ENCODE measurements at regions not wholly inside any gene's neighbourhood (a gene's known extent, or its start where the extent isn't known, plus 50 kb on each side); places are given as distances from the start of the nearest gene placed in this dataset.

DNA sequence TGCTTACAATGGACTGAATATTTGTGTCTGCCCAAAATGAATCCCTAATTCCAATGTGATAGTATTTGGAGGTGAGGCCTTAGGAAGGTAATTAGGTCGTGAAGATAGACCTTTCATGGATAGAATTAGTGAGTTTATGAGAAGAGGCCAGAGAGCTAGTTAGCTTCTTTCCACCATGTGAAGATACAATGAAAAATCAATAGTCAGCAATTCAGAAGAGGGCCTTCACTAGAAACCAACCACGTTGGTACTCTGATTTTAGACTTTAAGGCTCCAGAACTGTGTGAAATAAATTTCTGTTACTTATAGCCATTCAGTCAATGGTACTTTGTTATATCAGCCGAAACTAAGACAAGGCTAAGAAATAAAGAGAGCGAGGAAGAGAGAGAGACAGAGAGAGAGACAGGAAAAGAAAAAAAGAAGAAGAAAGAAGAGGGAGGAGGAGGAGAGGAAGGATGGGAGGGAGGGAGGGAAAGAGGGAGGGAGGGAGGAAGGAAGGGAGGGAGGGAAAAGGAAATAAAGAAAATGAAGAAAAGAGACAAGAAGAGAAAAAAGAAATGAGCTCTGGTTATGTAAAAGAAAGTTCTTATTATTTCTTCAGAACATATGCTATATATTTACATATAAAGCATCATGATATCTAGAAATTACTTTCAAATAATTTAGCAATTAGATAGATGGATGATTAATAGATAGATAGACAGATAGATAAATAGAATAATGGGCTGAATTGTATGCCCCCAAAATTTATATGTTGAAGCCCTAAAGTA lies 1725.3 kb downstream of the EFNA5 start:
- ChIA-PET POLR2A (no interaction called here), CTCF (no interaction called here)
- TF ChIP-seq, protein P1, sequence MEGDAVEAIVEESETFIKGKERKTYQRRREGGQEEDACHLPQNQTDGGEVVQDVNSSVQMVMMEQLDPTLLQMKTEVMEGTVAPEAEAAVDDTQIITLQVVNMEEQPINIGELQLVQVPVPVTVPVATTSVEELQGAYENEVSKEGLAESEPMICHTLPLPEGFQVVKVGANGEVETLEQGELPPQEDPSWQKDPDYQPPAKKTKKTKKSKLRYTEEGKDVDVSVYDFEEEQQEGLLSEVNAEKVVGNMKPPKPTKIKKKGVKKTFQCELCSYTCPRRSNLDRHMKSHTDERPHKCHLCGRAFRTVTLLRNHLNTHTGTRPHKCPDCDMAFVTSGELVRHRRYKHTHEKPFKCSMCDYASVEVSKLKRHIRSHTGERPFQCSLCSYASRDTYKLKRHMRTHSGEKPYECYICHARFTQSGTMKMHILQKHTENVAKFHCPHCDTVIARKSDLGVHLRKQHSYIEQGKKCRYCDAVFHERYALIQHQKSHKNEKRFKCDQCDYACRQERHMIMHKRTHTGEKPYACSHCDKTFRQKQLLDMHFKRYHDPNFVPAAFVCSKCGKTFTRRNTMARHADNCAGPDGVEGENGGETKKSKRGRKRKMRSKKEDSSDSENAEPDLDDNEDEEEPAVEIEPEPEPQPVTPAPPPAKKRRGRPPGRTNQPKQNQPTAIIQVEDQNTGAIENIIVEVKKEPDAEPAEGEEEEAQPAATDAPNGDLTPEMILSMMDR (IDR thresholded peaks at IDR 0.05; ENCODE audit: insufficient read depth, low read length, missing control alignments) = no peak
- no peak for DNase-seq (ENCODE audit: low read depth, low spot score)
- H3K4me3 ChIP-seq (ENCODE audit: low read depth, low read length) = no peak overlapping the region

DNA sequence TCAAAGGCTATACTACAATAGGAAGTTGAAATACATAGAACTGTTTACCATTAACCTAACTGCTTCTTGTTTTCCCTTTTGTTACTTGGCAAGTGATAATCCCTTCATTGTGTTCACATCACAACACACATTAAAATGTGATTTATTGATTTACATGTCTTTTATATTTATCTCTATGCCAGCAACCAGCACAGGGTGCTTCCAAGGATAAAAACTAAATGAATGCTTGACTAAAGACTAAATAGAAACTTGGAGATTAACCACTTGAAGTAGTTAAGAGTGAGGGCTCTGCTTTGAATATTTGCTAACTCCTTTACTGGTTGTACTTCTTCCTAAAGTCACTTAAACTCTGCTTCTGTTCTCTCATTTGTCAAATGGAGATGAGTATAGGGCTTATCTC lies 1730.6 kb downstream of the EFNA5 start:
- ChIA-PET CTCF (no interaction called here), POLR2A (no interaction called here)
- TF ChIP-seq, protein P1 (IDR thresholded peaks at IDR 0.05; ENCODE audit: insufficient read depth, low read length, missing control alignments) = no peak
- no peak for DNase-seq (ENCODE audit: low read depth, low spot score)
- H3K4me3 ChIP-seq (ENCODE audit: low read depth, low read length) = no peak overlapping the region

DNA sequence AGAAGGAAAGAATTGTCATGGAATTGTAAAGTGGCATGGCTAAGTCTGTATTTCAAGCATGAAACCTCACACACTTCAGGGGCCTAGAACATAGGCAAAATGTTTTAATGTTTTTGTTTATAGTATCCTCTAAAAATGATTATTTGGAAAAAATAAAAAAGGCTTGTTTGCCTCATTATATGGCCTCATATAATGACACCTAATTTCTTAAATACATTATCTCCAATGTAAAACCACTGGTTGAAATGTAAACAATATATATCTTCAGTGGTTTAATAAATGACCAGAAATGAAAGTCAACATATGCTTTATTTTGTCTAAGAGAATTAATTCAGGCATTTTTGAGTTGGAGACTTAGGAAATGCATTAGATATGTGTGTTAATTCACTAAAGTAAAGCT lies 1736.6 kb downstream of the EFNA5 start:
- ChIA-PET POLR2A (no interaction called here), CTCF (no interaction called here)
- H3K4me3 ChIP-seq (ENCODE audit: low read depth, low read length) = no peak overlapping the region
- TF ChIP-seq, protein P1 (IDR thresholded peaks at IDR 0.05; ENCODE audit: insufficient read depth, low read length, missing control alignments) = no peak
- no peak for DNase-seq (ENCODE audit: low read depth, low spot score)

DNA sequence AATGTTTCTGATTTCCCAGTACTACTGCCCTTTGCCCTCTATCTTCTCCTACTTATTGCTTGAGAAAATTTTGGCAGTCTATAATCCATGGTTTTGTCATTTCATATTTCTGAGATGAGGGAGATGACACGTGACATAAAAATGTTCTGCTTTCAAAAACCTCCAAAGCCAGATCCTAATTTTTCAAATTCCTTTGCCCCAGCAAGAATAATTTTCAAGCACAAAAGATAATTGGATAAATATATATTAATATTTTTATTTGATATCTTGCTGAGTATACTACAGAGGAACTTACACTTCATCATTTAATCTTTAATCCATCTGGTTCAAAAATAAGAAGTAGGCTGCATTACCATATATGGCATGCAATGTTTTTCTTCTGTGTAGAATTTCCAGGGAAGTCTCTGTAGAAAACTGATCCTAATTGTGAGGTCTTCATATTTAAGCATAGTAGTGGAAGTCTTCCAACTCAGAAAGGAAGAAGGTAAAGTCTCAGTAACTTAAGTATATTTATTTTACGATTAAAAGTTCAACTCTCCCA lies 1738.8 kb downstream of the EFNA5 start:
- TF ChIP-seq, protein P1 (IDR thresholded peaks at IDR 0.05; ENCODE audit: insufficient read depth, low read length, missing control alignments) = no peak
- ChIA-PET CTCF (no interaction called here), POLR2A (no interaction called here)
- H3K4me3 ChIP-seq (ENCODE audit: low read depth, low read length) = no peak overlapping the region
- DNase-seq (ENCODE audit: low read depth, low spot score) = peak; percentile 23

DNA sequence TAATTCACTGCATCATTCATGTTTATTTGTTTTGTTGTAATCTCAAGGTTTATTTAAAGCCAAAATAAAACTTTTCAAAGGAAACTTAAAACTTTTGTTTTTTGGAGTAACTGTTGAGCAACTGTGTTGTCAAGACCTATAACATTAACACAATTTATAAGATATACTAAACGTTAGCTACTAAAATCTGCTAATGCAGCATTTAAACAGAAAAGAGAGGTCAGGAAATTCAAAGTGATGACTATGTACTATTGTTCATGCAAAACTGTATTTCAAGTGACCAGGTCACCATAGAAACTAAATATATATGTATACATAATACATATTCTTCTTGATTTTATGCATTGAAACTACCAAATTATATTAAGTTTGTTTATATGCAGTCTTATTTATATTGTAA lies 1740.9 kb downstream of the EFNA5 start:
- TF ChIP-seq, protein P1 (IDR thresholded peaks at IDR 0.05; ENCODE audit: insufficient read depth, low read length, missing control alignments) = no peak
- ChIA-PET CTCF (no interaction called here), POLR2A (no interaction called here)
- no peak overlapping the region for H3K4me3 ChIP-seq (ENCODE audit: low read depth, low read length)
- DNase-seq (ENCODE audit: low read depth, low spot score) = no peak

DNA sequence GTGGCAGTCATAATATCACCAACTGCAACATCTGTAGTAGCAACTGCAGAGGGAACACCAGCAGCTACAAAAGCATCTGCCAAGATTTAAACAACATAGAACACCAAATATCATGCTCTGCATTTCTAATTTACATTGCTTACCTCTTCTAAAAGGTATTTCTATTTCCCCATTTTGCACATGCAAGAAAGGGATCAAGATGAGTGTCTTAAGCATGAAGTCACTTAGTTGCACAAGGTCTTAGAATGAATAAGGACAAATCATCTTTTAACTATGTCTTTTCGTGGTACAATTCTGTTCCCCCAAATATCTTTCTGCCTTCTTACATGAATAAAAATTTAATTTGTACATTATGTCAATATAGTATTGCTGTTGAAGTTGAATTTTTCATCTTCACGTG lies 1746.4 kb downstream of the EFNA5 start:
- CTCF ChIA-PET = no interaction called here
- peak; percentile 40 for DNase-seq (ENCODE audit: low read depth, low spot score)
- POLR2A ChIA-PET = no interaction called here
- TF ChIP-seq, protein P1 (IDR thresholded peaks at IDR 0.05; ENCODE audit: insufficient read depth, low read length, missing control alignments) = no peak
- H3K4me3 ChIP-seq (ENCODE audit: low read depth, low read length) = no peak overlapping the region
